OCI-LY7 (cell line): ENCODE measurements at regions not wholly inside any gene's neighbourhood (a gene's known extent, or its start where the extent isn't known, plus 50 kb on each side); places are given as distances from the start of the nearest gene placed in this dataset.

Experiments used
- BruUV-seq: library from RNA; stranded (reverse); fragments of 400-500 nt; replicated peaks from 2 replicates; lab custom pipeline; 2021; lab: Mats Ljungman, UMichigan
- CTCF ChIA-PET: fragments of 300-600 bp; sonication (Branson Sonifier 250); formaldehyde crosslinking; loops from one replicate; lab custom pipeline; 2022; ENCODE audit warnings: antibody characterized with exemption; ENCODE audit not compliant: unreplicated experiment; lab: Charles Lee
- POLR2A ChIA-PET: fragments of 300-600 bp; sonication (Branson Sonifier 250); formaldehyde crosslinking; loops from one replicate; lab custom pipeline; 2022; ENCODE audit warnings: antibody characterized with exemption; lab: Charles Lee
- DNase-seq: peaks from one replicate; pipeline ENCODE4 v3.0.0-alpha.2; 2015; ENCODE audit warnings: low spot score
- H2AFZ ChIP-seq: fragments of 200-600 bp; sonication (generic), shearing (Covaris generic); 2 replicates; pipeline ENCODE4 v1.6.1; 2014; ENCODE audit warnings: mild to moderate bottlenecking, antibody characterized with exemption, low read length, moderate library complexity
- H3K27ac ChIP-seq: fragments of 200-600 bp; sonication (generic); 2 replicates; pipeline ENCODE4 v1.5.1; 2014; ENCODE audit warnings: mixed run types, low read depth, mild to moderate bottlenecking, moderate library complexity, low read length, inconsistent platforms; ENCODE audit not compliant: poor library complexity, severe bottlenecking
- H3K36me3 ChIP-seq: fragments of 200-600 bp; sonication (generic); 2 replicates; pipeline ENCODE4 v1.6.1; 2014; ENCODE audit warnings: mild to moderate bottlenecking, antibody characterized with exemption, low read length, moderate library complexity, mixed read lengths; ENCODE audit not compliant: insufficient read depth
- H3K4me1 ChIP-seq: fragments of 200-600 bp; sonication (generic); 2 replicates; pipeline ENCODE4 v1.5.1; 2014; ENCODE audit warnings: mild to moderate bottlenecking, low read length; ENCODE audit not compliant: insufficient read depth, poor library complexity, severe bottlenecking
- H3K4me2 ChIP-seq: fragments of 200-600 bp; sonication (generic); 2 replicates; pipeline ENCODE4 v1.6.1; 2014; ENCODE audit warnings: mild to moderate bottlenecking, low read length
- H3K4me3 ChIP-seq: fragments of 200-600 bp; sonication (generic); 2 replicates; pipeline ENCODE4 v1.5.1; 2014; ENCODE audit warnings: mild to moderate bottlenecking, low read depth, low read length; ENCODE audit not compliant: poor library complexity, severe bottlenecking
- H3K79me2 ChIP-seq: fragments of 200-600 bp; sonication (generic); 2 replicates; pipeline ENCODE4 v1.6.1; 2016; ENCODE audit warnings: low read depth, mild to moderate bottlenecking, low read length, moderate library complexity, mixed read lengths; ENCODE audit not compliant: insufficient read depth
- H3K9me2 ChIP-seq: fragments of 200-600 bp; sonication (generic); 2 replicates; pipeline ENCODE4 v1.6.1; 2016; ENCODE audit warnings: mild to moderate bottlenecking, low read length, mixed read lengths; ENCODE audit not compliant: insufficient read depth
- H3K9me3 ChIP-seq: fragments of 200-600 bp; sonication (generic); 2 replicates; pipeline ENCODE4 v1.6.1; 2014; ENCODE audit warnings: mild to moderate bottlenecking, mixed run types, low read length, mixed read lengths
- H4K20me1 ChIP-seq: fragments of 200-600 bp; sonication (generic); 2 replicates; pipeline ENCODE4 v1.6.1; 2014; ENCODE audit warnings: mild to moderate bottlenecking, antibody characterized with exemption, low read length, moderate library complexity, mixed read lengths; ENCODE audit not compliant: insufficient read depth
- CTCF ChIP-seq: fragments of 200-600 bp; sonication (generic); conservative IDR thresholded peaks from 2 replicates; pipeline ENCODE4 v1.5.1; 2014; ENCODE audit warnings: mild to moderate bottlenecking, antibody characterized with exemption, low read length, moderate library complexity, mixed read lengths
- EZH2phosphoT487 ChIP-seq: fragments of 200-600 bp; sonication (generic); IDR thresholded peaks from 2 replicates; pipeline ENCODE4 v1.6.1; 2018; ENCODE audit warnings: low read depth, borderline replicate concordance, mild to moderate bottlenecking, mixed run types, antibody characterized with exemption, low read length, moderate library complexity, mixed read lengths
- intact Hi-C: fragments of 100-400 bp; cut with micrococcal nuclease; formaldehyde crosslinking; loops from one replicate; pipeline ENCODE4 v1.10.0; 2022; ENCODE audit not compliant: unreplicated experiment

- Histone ChIP-seq H4K20me1 (no peaks in the 10 kb centered on the region), H3K9me3 (no peaks in the 10 kb centered on the region), H3K4me1 (no peaks in the 10 kb centered on the region), H3K27ac (no peak overlapping the region), H3K9me2 (no peaks in the 10 kb centered on the region), H2AFZ (no peak overlapping the region), H3K4me3 (no peak overlapping the region), H3K4me2 (no peak overlapping the region), H3K36me3 (no peaks in the 10 kb centered on the region), H3K79me2 (no peaks in the 10 kb centered on the region)
- DNase-seq: no peak
- CTCF ChIA-PET: no interaction called here
- intact Hi-C loops: no loop called here
- TF ChIP-seq CTCF (no peak), EZH2phosphoT487 (no peak)
- BruUV-seq: no TSS peak
- POLR2A ChIA-PET: no interaction called here
These were observed 889.5 kb upstream of the NXPH2 start for GRCh38 chr2:139669675-139670074.

GRCh38 chr2:139652385-139652784 is 872.2 kb upstream of the NXPH2 start:
- POLR2A ChIA-PET: no interaction called here
- Histone ChIP-seq H2AFZ (no peak overlapping the region), H3K9me2 (no peaks in the 10 kb centered on the region), H4K20me1 (no peaks in the 10 kb centered on the region), H3K79me2 (no peaks in the 10 kb centered on the region), H3K4me3 (no peak overlapping the region), H3K9me3 (no peaks in the 10 kb centered on the region), H3K36me3 (no peaks in the 10 kb centered on the region), H3K4me1 (no peaks in the 10 kb centered on the region), H3K27ac (no peak overlapping the region), H3K4me2 (no peak overlapping the region)
- BruUV-seq: no TSS peak
- TF ChIP-seq EZH2phosphoT487: no peak
- CTCF ChIA-PET: no interaction called here
- intact Hi-C loops: no loop called here
- no peak for DNase-seq

GRCh38 chr2:139645617-139646016 is 865.4 kb upstream of the NXPH2 start:
- Histone ChIP-seq H3K79me2 (no peaks in the 10 kb centered on the region), H3K4me1 (no peaks in the 10 kb centered on the region), H3K4me2 (no peak overlapping the region), H3K36me3 (no peaks in the 10 kb centered on the region), H3K9me2 (no peaks in the 10 kb centered on the region), H3K9me3 (no peaks in the 10 kb centered on the region), H3K4me3 (no peak overlapping the region), H2AFZ (no peak overlapping the region), H4K20me1 (no peaks in the 10 kb centered on the region), H3K27ac (no peak overlapping the region)
- ChIA-PET POLR2A (interaction anchor here (0.6 kb wide), 1 partner anchor 1164 kb away, joined by 3 read pairs; no protein-coding TSS in a partner anchor), CTCF (no interaction called here)
- TF ChIP-seq EZH2phosphoT487 (no peak), CTCF (no peak)
- intact Hi-C loops: no loop called here
- no peak for DNase-seq
- no TSS peak for BruUV-seq
